Hypothalamus (tissue), 51 donors: ENCODE measurements at regions not wholly inside any gene's neighbourhood (a gene's known extent, or its start where the extent isn't known, plus 50 kb on each side); places are given as distances from the start of the nearest gene placed in this dataset.

ENCODE experiments used
- DNase-seq, 51 donors: peaks; one replicate each; lab custom pipeline; 2025; lab: John Stamatoyannopoulos, UW

GRCh38 chr2:128726911-128727310, 408.2 kb upstream of the HS6ST1 start:
- no peak for DNase-seq

- DNase-seq = no peak
Observed at GRCh38 chr2:128727404-128727803, 408.7 kb upstream of the HS6ST1 start.

- DNase-seq = no peak
Observed at GRCh38 chr2:128727914-128728313, 409.2 kb upstream of the HS6ST1 start.

GRCh38 chr2:128729051-128729450, 410.4 kb upstream of the HS6ST1 start:
- no peak for DNase-seq

- DNase-seq = no peak
Observed at GRCh38 chr2:128731994-128732650, 413.5 kb upstream of the HS6ST1 start.

- DNase-seq = no peak
Observed at GRCh38 chr2:128732976-128733431, 414.3 kb upstream of the HS6ST1 start.

- no peak for DNase-seq
Observed at GRCh38 chr2:128733450-128733849, 414.8 kb upstream of the HS6ST1 start.

GRCh38 chr2:128734521-128735295, 416.0 kb upstream of the HS6ST1 start:
- DNase-seq = no peak

- no peak for DNase-seq
Observed at GRCh38 chr2:128735296-128735960, 416.8 kb upstream of the HS6ST1 start.

GRCh38 chr2:128736046-128736688, 417.5 kb upstream of the HS6ST1 start:
- no peak for DNase-seq

GRCh38 chr2:128736689-128737545, 418.2 kb upstream of the HS6ST1 start:
- DNase-seq = peak in 46 of 51 donors; percentile 11 to 84 (median 60)

- DNase-seq = no peak
Observed at GRCh38 chr2:128737546-128737826, 418.8 kb upstream of the HS6ST1 start.

GRCh38 chr2:128738446-128739110, 419.9 kb upstream of the HS6ST1 start:
- DNase-seq = no peak

- no peak for DNase-seq
Observed at GRCh38 chr2:128742467-128742866, 423.8 kb upstream of the HS6ST1 start.

- no peak for DNase-seq
Observed at GRCh38 chr2:128745946-128746345, 427.3 kb upstream of the HS6ST1 start.

- DNase-seq = no peak
Observed at GRCh38 chr2:128746356-128746755, 427.7 kb upstream of the HS6ST1 start.

- no peak for DNase-seq
Observed at GRCh38 chr2:128748336-128748735, 429.7 kb upstream of the HS6ST1 start.

- no peak for DNase-seq
Observed at GRCh38 chr2:128748835-128749605, 430.4 kb upstream of the HS6ST1 start.
